Kidney tubule cell (primary cell): ENCODE measurements at regions not wholly inside any gene's neighbourhood (a gene's known extent, or its start where the extent isn't known, plus 50 kb on each side); places are given as distances from the start of the nearest gene placed in this dataset.

Experiments
- DNase-seq: peaks from one replicate; pipeline ENCODE4 v3.0.0-alpha.2; 2018; ENCODE audit warnings: low spot score

- DNase-seq, result peak; percentile 81
These were observed 519.1 kb downstream of the IQCM start for GRCh38 chr4:149296503-149296902.

DNA sequence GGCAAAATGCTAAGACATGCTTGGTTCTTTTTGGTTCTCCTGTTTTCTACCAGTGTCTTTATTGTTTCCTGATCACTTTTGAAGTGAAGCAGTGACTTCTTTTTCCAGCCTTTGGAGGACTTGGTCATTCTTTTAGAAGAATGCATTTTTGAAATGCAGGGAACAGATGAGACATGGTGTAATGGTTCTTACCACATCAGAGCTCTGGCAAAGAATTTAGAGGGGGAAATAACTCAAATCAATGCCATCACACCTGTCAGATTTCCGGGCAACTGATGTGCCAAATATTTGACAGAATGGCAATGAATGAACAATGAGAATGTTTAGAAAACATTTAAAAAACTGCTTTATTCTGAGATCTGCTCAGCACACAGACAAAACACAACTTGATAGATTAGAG, 519.6 kb downstream of the IQCM start:
- peak; percentile 38 for DNase-seq

DNA sequence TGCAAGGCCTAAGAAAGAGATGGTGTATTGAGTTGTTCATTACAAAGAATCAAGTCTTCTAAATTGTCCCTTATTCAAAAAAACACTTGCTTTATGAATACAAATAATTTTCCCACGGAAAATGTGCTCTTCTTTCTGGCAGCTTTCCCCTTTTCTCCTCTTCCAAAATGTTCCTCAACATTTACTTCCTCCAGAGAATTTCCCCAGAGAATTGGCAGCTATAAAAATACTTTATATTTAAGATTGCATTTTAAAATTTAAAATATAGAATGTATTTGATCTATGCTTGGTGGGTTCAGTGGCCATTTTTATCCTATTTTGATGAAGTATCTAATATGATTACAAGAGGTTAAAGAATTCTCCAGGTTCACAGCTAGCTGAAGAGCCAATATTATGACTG, 521.0 kb downstream of the IQCM start:
- no peak for DNase-seq

GRCh38 chr4:149293046-149293649, 522.5 kb downstream of the IQCM start:
- DNase-seq, result no peak

DNA sequence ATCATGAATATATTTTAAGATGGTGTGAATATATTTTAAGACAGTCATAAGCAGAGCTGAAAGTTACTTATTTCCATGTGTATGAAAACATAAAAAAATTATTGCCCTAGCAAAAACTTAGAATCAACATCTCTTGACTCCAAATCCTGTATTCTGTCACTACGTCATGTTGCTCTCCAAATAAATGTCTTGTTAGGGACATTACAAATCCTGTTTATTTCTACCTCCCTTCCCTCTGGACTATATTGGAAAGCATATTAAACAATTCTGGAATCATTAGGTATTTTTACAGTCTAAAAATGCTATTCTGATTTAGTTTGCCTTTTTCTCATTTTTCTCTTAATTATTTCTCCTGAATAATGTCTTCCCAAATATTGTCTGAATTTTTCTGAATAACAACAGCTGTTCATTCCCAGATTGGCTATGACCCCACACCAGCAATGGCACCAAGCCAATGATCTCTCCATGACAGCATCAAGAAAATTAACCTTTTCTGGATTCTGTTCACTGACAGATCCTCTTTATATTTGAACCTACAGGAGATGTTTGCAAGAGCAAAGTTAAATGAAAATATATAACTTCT, 523.1 kb downstream of the IQCM start:
- no peak for DNase-seq

GRCh38 chr4:149291463-149291862, 524.2 kb downstream of the IQCM start:
- peak; percentile 53 for DNase-seq

DNA sequence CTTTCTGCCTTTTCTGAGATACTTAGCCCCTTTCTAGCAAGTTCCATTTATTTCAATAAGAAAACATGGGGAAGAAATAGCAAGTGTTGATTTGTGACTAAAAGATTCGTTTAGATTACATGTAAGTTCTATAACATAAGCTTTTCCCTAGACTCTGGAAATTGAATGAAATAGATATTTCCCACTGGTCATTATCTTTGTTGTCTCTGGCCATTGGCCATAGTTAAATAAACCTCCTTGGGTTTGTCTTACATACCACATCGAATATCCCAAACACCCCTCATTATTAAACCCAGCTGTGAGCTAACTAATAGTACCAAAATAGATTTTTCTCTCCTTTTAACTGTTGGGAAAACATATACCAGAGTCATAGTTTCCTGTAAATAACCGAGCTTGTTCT, 534.8 kb downstream of the IQCM start:
- DNase-seq, result no peak

DNA sequence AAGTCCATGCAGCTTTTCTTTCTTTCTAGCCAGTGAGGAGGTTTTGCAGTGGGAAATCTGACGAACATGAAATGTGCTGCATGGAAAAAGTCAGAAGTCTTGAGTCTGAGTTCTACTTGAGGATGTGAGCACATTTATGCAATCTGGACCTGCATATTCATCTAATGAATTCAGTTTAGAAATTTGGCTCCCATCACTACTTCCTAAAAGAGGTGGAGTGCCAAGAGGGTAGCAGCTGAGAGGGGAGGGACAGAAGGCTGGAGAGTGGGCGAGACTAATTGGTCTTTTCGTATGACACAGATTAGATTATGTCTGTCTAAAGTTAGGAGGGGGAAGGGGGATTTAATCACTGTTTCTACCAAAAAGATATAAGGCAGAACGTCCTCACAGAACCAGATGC, 535.9 kb downstream of the IQCM start:
- DNase-seq, result no peak

DNA sequence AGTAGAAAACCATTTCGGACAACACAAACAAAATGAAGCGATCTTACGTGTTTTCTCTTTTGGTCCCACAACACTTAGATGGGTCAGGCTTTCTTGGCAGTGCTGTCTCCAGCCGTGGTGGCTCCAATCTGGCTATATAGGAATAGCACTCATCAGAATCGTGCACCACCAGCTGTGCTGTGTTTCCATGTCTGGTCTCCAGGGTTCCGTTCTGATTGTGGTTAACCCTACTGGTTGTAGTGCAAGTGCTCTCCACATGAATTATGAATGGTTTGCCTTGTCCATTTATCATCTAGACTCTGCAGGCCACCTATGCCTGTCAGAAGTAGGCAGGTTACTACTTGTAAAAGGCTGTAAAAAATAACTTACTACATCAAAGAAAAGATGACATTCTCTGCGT, 536.3 kb downstream of the IQCM start:
- DNase-seq, result no peak

DNA sequence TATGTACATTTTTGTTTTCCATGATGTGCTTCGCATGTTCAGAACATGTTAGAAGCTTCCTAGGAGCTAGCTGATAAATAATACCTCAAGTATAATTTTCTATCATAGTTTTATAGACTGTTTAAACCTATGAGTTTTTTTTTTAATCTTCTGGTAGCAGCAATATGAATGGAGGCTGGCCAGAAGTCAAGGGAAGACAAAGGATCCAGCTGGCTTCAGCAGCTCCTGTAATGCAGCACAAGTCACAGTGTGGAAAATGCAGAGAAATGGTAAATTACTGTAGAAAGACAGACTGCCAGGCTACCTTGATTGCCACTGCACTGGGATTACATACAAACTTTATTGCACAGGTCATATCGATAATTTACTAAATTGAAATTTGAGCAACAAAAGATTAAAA, 537.9 kb downstream of the IQCM start:
- DNase-seq, result no peak

DNA sequence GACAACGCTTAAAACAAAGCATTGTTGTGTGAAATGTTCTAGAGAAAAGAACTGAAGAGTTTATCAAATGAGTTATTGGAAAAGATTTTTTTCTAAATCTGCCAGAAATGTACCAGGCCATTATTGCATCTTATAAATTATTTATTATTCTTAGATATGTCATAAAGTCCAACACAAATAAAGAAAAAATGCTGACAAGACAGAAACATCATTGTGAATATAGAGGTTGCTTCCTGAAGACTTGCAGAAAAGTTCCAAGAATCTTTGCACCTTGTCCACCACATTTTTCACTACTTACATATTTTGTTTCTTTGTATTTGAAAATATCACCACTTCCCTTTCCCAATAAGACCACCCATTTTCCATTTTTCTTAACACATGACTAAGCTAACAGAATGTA, 545.8 kb downstream of the IQCM start:
- DNase-seq, result no peak

GRCh38 chr4:149266301-149266700, 549.3 kb downstream of the IQCM start:
- no peak for DNase-seq

DNA sequence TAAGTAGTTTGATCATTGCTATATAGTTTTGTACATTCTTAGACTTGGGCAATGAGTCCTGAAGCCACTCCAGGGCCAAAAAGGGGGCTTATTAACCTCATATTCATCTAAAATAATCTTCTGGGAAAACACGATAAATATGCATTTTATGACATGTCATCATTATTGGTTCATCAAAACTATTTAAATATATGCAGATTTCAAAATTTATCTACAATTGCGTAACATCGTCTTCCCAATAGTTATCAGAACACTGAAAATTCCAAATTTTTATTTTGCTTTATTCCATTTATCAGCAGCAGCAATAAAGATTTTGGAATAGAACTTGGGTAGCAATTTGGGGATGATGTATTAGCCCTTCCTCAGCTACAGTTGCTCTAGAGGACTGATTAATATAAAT, 550.0 kb downstream of the IQCM start:
- DNase-seq, result no peak

GRCh38 chr4:149264093-149264733, 551.4 kb downstream of the IQCM start:
- peak; percentile 67 for DNase-seq

DNA sequence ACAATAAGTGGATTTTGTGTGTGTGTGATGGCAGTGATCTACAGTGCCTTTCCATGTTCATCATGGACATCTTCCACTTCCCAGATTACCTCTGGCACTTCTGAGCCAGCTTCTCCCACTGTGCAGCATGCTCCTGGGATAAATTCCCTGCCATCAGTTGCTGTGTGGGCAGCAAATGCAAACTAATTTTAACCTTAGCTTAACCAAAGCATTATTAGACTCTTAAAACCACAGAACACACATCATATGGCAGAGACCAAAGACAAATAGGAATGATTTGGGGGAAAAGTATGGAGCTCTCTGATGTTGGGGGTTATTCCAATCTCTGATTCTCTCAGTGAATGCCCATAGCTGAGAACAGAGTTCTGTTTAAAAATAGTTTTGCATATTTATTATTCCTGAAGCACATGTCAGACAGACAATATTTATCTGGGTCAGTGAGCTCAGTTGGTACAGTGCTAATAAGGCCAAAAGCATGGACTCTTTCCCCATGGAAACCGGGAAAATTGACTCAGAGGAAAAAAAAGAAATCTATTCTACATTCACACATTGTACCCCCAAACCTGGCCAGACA, 567.4 kb downstream of the IQCM start:
- no peak for DNase-seq

- DNase-seq, result no peak
These were observed 568.5 kb downstream of the IQCM start for GRCh38 chr4:149247164-149247563.

- DNase-seq, result no peak
These were observed 570.3 kb downstream of the IQCM start for GRCh38 chr4:149245333-149245732.

DNA sequence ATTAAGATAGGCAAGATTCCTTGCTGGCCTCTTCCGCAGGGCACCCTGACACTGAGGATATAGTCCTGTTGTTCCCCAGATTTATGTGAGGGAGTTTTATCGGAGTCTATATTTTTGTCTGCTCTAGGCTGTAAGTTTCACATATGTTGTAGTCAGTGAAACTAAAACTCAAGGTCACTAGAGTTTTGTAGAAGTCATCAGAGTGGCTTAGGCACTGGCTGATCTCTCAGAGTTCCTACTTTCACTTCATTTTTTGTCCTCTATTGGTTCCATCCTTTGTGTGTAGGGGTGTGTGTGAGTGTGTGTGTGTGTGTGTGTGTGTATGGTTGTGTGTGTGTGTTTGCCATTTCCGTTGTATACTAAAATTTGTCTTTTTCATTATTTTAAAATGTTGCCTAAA, 577.5 kb downstream of the IQCM start:
- DNase-seq, result no peak

DNA sequence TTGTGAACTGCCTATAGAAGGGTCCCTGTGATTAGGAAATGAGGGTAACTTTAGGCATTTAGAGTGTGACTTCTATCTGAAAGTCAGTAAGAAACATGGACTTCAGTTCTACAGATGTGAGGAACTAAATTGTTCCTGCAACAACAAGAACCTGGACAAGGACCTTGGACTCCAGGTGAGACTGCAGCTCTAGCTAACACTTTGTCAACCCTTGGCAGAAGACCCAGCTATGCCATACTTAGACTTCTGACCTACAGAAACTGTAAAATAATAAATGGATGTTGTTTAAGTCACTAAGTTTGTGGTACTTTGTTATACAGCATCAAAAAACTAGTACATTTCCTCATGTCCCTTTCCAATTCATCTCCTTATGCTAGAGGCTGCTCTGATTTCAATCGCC, 580.8 kb downstream of the IQCM start:
- no peak for DNase-seq

DNA sequence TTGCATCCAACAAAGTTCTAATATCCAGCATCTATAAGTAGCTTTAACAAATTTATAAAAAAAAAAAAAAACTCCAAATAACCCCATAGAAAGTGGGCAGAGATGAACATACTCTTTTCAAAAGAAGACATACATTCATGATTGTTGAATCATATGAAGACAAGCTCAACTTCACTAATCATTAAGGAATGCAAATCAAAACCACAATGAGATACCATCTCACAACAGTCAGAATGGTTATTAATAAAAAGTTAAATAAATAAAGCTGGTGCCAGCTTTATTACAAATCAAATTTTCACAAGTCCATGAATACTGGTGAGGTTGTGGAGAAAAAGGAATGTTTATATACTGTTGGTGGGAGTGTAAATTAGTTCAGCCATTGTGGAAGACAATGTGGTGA, 592.0 kb downstream of the IQCM start:
- peak; percentile 55 for DNase-seq

DNA sequence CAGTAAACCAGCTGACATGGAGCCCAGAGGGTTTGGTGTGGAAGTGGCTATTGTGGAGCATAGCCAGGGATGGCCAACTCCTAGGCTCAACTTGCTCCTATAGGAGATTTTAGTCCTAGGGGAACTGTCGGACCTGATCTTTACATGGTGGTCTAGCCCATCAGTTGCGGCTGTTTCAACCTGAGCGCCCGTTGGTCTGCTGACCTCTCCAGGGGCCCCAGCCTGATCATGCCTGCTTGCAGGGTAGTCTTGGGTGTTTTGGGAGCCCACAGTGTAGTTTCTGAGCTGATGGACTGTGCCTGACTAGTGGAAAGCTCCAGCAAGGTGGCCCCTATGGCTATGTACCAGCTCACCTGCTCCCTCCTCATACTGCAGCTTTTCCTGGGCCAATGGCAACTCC, 597.0 kb downstream of the IQCM start:
- DNase-seq, result no peak

GRCh38 chr4:149214301-149214700, 601.3 kb downstream of the IQCM start:
- DNase-seq, result no peak

DNA sequence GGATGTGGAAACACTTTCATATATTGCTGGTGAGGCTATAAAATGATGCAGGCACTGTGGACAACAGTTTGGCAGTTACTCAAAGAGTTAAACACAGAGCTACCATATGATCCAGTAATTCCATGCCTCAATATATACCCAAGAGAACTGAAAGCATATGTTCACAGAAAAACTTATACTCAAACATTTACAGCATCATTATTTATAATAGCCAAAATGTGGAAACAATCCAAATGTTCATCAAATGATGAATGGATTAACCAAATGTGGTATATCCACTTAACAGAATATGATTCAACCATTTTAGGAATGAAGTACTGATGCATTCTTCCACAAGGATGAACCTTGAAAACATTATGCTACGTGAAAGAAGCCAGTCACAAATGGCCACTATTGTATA, 603.8 kb downstream of the IQCM start:
- DNase-seq, result no peak
